K562 (cell line): ENCODE measurements at regions not wholly inside any gene's neighbourhood (a gene's known extent, or its start where the extent isn't known, plus 50 kb on each side); places are given as distances from the start of the nearest gene placed in this dataset.

Source experiments
- CTCF ChIP-seq, 3 experiments: IDR thresholded peaks in 2 of 3; conservative IDR thresholded peaks in 1 of 3; 2 replicates each; pipeline ENCODE4 v1.5.1; 2011 to 2012; ENCODE audit warnings: low read length in 3 of 3, mild to moderate bottlenecking in 3 of 3, control low read depth in 2 of 3, improper control_type of control experiment in 1 of 3, inconsistent platforms in 1 of 3, low read depth in 1 of 3, mixed read lengths in 1 of 3, moderate library complexity in 1 of 3; ENCODE audit not compliant: insufficient read depth in 2 of 3
- NFYB ChIP-seq: IDR thresholded peaks from 2 replicates; pipeline ENCODE4 v1.6.1; 2011; ENCODE audit warnings: mild to moderate bottlenecking, moderate library complexity; ENCODE audit not compliant: insufficient read length; ENCODE audit errors: extremely low read depth

- TF ChIP-seq NFYB (no peak), CTCF (IDR thresholded peaks at IDR 0.05 in 2 of 3, conservative IDR thresholded peaks at IDR 0.05 in 1 of 3; ENCODE audit: insufficient read depth in 2 of 3, low read depth in 1 of 3, low read length in 3 of 3) (no peak)
Observed at GRCh38 chr5:8396756-8397155, 527.8 kb downstream of the MTRR start.
